Loucy (cell line): ENCODE measurements at regions not wholly inside any gene's neighbourhood (a gene's known extent, or its start where the extent isn't known, plus 50 kb on each side); places are given as distances from the start of the nearest gene placed in this dataset.

Source experiments
- H2AFZ ChIP-seq: fragments of 200-600 bp; sonication (generic); 2 replicates; pipeline ENCODE4 v1.6.0; 2016; ENCODE audit warnings: antibody characterized with exemption, mild to moderate bottlenecking, low read length, moderate library complexity
- H3F3A ChIP-seq: fragments of 200-600 bp; 2 replicates; pipeline ENCODE4 v1.6.0; 2016; ENCODE audit warnings: antibody characterized with exemption, low read depth, mild to moderate bottlenecking
- H3K27me3 ChIP-seq: fragments of 200-600 bp; sonication (generic); 2 replicates; pipeline ENCODE4 v1.6.1; 2014; ENCODE audit warnings: low read length, mild to moderate bottlenecking; ENCODE audit not compliant: insufficient read depth, poor library complexity, severe bottlenecking
- H3K36me3 ChIP-seq: fragments of 200-600 bp; sonication (generic); 2 replicates; pipeline ENCODE4 v1.6.1; 2016; ENCODE audit warnings: low read length; ENCODE audit not compliant: insufficient read depth
- H3K4me1 ChIP-seq: fragments of 200-600 bp; sonication (generic); 2 replicates; pipeline ENCODE4 v1.5.1; 2014; ENCODE audit warnings: low read length, mild to moderate bottlenecking; ENCODE audit not compliant: insufficient read depth, poor library complexity, severe bottlenecking
- H3K4me2 ChIP-seq: fragments of 200-600 bp; sonication (generic); 2 replicates; pipeline ENCODE4 v1.6.0; 2014; ENCODE audit warnings: antibody characterized with exemption, low read length, low read depth, mild to moderate bottlenecking; ENCODE audit not compliant: poor library complexity, severe bottlenecking
- H3K4me3 ChIP-seq: fragments of 200-600 bp; sonication (generic); 2 replicates; pipeline ENCODE4 v1.5.1; 2014; ENCODE audit warnings: low read length, mild to moderate bottlenecking, mixed read lengths; ENCODE audit not compliant: poor library complexity, severe bottlenecking
- H3K79me2 ChIP-seq: fragments of 200-600 bp; sonication (generic); 2 replicates; pipeline ENCODE4 v1.6.1; 2014; ENCODE audit warnings: low read length; ENCODE audit not compliant: insufficient read depth
- H3K9ac ChIP-seq: fragments of 200-600 bp; sonication (generic); 2 replicates; pipeline ENCODE4 v1.6.0; 2014; ENCODE audit warnings: mild to moderate bottlenecking, low read depth, low read length, moderate library complexity; ENCODE audit not compliant: poor library complexity, severe bottlenecking
- H3K9me2 ChIP-seq: fragments of 200-600 bp; sonication (generic); replicated peaks from 2 replicates; pipeline ENCODE4 v1.6.1; 2016; ENCODE audit warnings: low read depth, low read length, mixed read lengths
- H3K9me3 ChIP-seq: fragments of 200-600 bp; sonication (generic); 2 replicates; pipeline ENCODE4 v1.6.1; 2014; ENCODE audit warnings: mild to moderate bottlenecking, antibody characterized with exemption, low read length, low read depth; ENCODE audit not compliant: insufficient read depth
- H4K20me1 ChIP-seq: fragments of 200-600 bp; sonication (generic); 2 replicates; pipeline ENCODE4 v1.6.0; 2014; ENCODE audit warnings: antibody characterized with exemption, low read length, mild to moderate bottlenecking; ENCODE audit not compliant: insufficient read depth, poor library complexity, severe bottlenecking
- CTCF ChIP-seq: fragments of 200-600 bp; sonication (generic); conservative IDR thresholded peaks from 2 replicates; pipeline ENCODE4 v1.5.1; 2014; ENCODE audit warnings: mild to moderate bottlenecking, antibody characterized with exemption, low read length
- EZH2phosphoT487 ChIP-seq: fragments of 200-600 bp; IDR thresholded peaks from 2 replicates; pipeline ENCODE4 v1.6.1; 2018; ENCODE audit warnings: antibody characterized with exemption, mild to moderate bottlenecking, moderate library complexity, borderline replicate concordance

- no peaks in the 10 kb centered on the region for H3F3A ChIP-seq
- no peak overlapping the region for H3K4me2 ChIP-seq
- TF ChIP-seq CTCF (no peak), EZH2phosphoT487 (no peak)
- H3K9me3 ChIP-seq = no peaks in the 10 kb centered on the region
- H4K20me1 ChIP-seq = no peaks in the 10 kb centered on the region
- H3K36me3 ChIP-seq = no peaks in the 10 kb centered on the region
- no peak overlapping the region for H2AFZ ChIP-seq
- no peak overlapping the region for H3K4me3 ChIP-seq
- H3K27me3 ChIP-seq = no peaks in the 10 kb centered on the region
- no peaks in the 10 kb centered on the region for H3K79me2 ChIP-seq
- H3K9me2 ChIP-seq = no peaks in the 10 kb centered on the region
- H3K4me1 ChIP-seq = no peaks in the 10 kb centered on the region
- H3K9ac ChIP-seq = no peak overlapping the region
Observed at GRCh38 chr14:43168371-43168925, 1338.6 kb downstream of the FSCB start.

GRCh38 chr14:43166163-43166562 lies 1340.9 kb downstream of the FSCB start:
- Histone ChIP-seq H3K4me3 (no peak overlapping the region), H3K36me3 (no peaks in the 10 kb centered on the region), H3K4me1 (no peaks in the 10 kb centered on the region), H3F3A (no peaks in the 10 kb centered on the region), H4K20me1 (no peaks in the 10 kb centered on the region), H3K9ac (no peak overlapping the region), H3K4me2 (no peak overlapping the region), H3K27me3 (no peaks in the 10 kb centered on the region), H2AFZ (no peak overlapping the region), H3K9me3 (no peaks in the 10 kb centered on the region), H3K79me2 (no peaks in the 10 kb centered on the region), H3K9me2 (no peaks in the 10 kb centered on the region)
- TF ChIP-seq EZH2phosphoT487 (no peak), CTCF (no peak)

- H3K9ac ChIP-seq = no peak overlapping the region
- H3K9me2 ChIP-seq = no peaks in the 10 kb centered on the region
- H3K4me2 ChIP-seq = no peak overlapping the region
- H3K9me3 ChIP-seq = no peaks in the 10 kb centered on the region
- H3K79me2 ChIP-seq = no peaks in the 10 kb centered on the region
- H3K4me3 ChIP-seq = no peak overlapping the region
- H4K20me1 ChIP-seq = no peaks in the 10 kb centered on the region
- H2AFZ ChIP-seq = no peak overlapping the region
- no peaks in the 10 kb centered on the region for H3F3A ChIP-seq
- TF ChIP-seq EZH2phosphoT487 (no peak), CTCF (no peak)
- H3K4me1 ChIP-seq = no peaks in the 10 kb centered on the region
- H3K36me3 ChIP-seq = no peaks in the 10 kb centered on the region
- no peaks in the 10 kb centered on the region for H3K27me3 ChIP-seq
Observed at GRCh38 chr14:43165651-43166050, 1341.4 kb downstream of the FSCB start.
